GM21737 (cell line): ENCODE measurements at regions not wholly inside any gene's neighbourhood (a gene's known extent, or its start where the extent isn't known, plus 50 kb on each side); places are given as distances from the start of the nearest gene placed in this dataset.
"Not testable (repeated sequence)": the region's sequence is repeated elsewhere in the genome, so short reads cannot be mapped to it uniquely, and the experiment has no call there.

Experiments
- ATAC-seq: cut with Tn5 transposase; IDR thresholded peaks from one replicate; pipeline ENCODE4 v1.9.1; 2021; ENCODE audit warnings: mild to moderate bottlenecking, moderate library complexity; ENCODE audit not compliant: unreplicated experiment

DNA sequence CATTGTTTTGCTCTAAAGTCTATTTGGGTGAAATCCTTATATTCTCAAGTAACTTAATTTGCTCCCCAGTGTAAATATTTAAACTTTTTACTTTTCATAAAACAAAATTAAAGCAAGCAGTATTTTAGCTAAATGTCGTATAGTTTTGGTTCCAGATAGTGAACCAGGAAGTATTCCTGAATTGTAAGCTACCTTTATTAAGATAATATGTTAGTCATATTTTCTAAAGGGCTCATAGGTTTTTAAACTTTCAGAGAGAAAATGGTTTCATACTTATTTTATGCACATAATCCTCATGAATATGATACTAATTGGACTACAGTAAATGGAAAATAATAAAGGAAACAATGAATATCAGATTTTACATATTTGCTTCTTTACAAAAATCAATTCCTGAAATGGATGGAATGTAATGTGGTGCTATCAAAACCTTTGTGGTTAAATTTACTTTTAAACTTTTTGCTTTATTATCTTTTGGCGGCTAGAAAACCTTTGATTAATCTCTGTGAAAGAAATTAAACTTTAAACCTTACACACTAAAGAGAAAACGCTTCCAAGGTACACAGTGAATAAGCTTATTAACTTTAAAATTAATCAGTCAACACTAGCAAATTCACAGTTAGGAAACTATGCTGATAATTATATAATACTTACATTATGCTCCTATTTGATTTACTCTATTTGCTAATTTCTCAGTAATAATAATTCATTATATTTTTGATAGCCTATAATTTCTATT is 76.6 kb upstream of the RHOBTB1 start:
- no peak for ATAC-seq

GRCh38 chr10:61018146-61018545 is 74.2 kb upstream of the RHOBTB1 start:
- ATAC-seq, result no peak

DNA sequence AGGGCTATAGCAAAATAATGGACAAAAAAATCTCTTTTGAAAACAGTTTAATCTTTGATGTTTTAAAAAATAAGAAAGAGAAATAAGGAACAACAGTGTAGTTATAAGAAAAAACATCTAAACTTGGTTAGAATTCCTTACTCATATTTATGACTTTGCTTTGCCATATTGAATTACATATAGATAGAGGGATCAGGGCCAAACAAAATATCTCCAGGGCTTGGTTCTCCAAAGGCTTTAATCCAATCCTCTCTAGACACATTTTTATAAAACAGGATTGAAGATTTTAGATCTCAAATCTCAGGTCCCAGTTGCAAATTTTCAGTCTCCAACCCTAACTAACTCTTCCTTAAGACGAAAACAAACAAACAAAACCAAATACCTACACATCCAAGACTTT is 72.6 kb upstream of the RHOBTB1 start:
- ATAC-seq, result no peak

DNA sequence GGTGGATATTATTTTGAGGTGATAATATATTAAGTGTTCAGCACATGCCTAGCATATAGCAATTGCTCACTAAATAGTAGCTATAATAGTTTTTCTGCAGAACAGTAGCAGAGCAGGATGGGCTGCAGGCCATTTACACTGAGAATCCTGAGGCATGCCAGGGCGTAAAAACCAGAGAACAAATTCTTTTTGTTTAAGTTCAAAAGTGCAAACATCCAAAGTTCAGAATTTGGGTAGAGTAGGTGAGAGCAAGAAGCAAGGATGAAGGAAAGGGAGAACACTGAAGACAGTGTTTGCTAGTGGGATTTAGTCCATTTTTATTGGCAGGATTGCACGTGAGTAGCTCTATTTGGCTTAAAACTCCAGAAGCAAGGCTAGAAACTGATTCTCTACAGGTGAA is 72.0 kb upstream of the RHOBTB1 start:
- no peak for ATAC-seq

DNA sequence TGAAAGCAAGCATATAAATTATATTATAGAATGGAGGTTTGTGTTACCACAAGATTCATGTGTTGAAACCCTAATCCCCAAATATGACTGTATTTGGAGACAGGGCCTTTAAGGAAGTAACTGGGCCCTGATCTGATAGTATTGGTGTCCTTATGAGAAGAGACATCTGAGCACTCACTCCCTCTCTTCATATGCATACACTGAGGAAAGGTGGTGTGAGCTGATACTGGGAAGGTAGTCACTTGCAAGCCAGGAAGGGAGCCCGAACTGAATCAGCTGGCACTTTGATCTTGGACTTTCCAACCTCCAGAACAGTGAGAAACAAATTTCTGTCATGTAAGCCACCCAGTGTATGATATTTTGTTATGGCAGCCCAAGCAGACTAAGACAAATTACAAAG is 66.9 kb upstream of the RHOBTB1 start:
- ATAC-seq, result no peak

- ATAC-seq, result not testable (repeated sequence)
These were observed 59.1 kb upstream of the RHOBTB1 start for GRCh38 chr10:61003069-61003468.

DNA sequence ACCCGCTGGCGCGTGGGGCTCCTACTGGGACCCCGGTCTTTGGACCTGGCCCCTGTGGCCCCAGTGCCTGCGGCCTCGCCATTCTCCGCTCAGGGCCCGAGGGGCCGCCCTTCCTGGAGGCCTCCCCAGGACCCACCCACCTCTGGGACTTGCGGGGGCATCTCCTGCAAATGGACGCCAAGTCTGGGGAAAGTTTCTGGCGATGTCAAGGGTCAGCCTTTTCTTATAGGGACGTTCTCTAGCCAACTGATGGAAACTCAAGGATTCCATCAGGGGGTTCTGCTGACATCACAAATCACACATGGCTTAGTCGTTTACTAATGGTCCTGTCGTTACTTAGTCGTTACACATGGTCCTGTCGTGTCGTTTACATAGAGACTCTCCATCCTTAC is 57.7 kb upstream of the RHOBTB1 start:
- no peak for ATAC-seq

DNA sequence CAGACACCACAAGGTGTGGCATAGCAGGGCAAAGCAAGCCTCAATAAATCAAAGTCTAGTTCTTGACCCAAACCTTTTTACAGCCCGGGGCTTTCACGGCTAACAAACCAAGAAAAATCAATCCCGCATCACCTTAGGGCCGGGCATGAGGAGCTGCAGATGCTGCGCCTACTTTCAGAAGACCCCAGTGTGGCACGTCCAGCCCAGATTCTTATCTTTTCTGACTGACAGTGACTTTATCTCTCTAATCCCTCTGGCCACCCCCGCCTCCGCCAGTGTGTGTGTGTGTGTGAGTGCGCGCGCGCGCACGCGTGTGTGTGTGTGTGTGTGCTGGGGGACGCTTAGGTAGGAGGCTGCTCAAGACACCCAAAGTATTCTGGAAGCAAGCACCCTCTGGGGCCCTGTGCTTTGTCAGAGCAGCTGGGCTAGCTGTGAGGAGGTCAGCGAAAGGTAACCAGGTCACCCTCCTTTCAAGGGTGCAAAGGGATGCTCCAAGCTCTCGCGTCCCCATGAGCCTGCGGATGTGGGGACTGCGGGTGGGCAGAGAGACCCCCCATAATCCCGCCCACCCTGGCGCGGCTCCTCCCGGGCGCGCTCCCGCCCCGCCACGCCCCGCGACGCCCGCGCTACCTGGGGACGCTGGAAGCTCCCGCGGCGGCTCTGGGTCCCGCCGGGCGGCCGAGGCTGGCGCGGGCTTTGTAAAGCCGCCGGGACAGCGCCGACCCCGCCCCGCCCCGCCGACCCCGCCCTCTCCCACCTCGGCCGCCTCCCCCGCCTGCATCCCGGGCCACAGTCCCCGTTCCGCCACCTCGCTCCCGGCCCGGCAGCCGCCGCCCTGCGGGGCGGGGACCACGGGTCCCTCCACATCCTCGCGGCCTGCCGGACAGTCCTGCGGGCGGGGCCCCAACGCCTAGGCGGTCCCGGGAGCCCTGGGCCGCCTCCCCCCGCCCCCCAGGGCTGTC is 57.1 kb upstream of the RHOBTB1 start:
- no peak for ATAC-seq

DNA sequence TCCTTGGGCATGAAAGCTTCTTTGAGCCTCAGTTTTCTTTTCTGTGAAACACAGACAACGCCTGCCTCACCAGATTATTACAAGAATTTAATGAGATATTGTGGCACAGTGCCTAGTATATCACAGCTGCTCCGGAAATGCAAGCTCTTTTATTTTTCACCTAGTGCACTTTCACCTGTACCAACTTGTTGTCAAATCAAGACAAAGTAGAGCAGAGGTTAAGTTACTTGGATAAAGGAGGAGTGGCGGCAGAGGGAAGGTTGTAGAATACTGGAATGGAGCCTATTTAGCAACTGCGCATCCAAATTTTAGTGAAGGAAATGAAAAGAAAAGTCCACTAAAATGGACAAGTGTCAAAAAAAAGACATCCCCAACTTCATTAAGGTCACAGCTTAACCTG is 54.9 kb upstream of the RHOBTB1 start:
- no peak for ATAC-seq

DNA sequence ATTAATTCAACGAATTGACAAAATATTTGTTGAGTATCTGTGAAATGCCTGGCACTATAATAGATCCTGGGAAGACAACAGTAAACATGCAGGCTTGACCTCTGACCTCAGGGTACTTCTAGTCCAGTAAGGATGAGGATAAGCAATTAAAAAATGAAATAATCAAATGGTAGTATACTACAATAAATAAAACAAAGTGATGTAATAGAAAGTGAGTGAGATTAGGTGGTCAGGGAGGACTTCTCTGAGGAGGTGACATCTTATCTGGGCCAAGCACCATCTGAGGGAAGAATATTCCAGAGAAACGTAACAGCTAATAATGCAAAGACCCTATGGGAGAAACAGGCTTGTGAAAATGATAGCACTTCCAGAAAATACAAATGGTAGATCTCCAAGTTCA is 50.1 kb upstream of the RHOBTB1 start:
- no peak for ATAC-seq
